ENCODE measurements at regions not wholly inside any gene's neighbourhood (a gene's known extent, or its start where the extent isn't known, plus 50 kb on each side); places are given as distances from the start of the nearest gene placed in this dataset.

- FAIRE-seq = no peak
- H3K36me3 Mint-ChIP-seq (ENCODE audit: low read depth, unreplicated experiment) = no peaks in the 10 kb centered on the region
- H3K27me3 Mint-ChIP-seq (ENCODE audit: low read depth, unreplicated experiment) = peaks cover 44% of the 10 kb centered on the region
- H3K27me3 ChIP-seq (ENCODE audit: insufficient read depth, low read length) = no peaks in the 10 kb centered on the region
- H3K4me2 ChIP-seq (ENCODE audit: low read length) = no peak overlapping the region
- H3K79me2 ChIP-seq (ENCODE audit: insufficient read depth, low read length) = no peaks in the 10 kb centered on the region
- no peak overlapping the region for H3K9ac ChIP-seq (ENCODE audit: low read length)
- no peaks in the 10 kb centered on the region for H3K9me3 Mint-ChIP-seq (ENCODE audit: unreplicated experiment)
- no peaks in the 10 kb centered on the region for H3K36me3 ChIP-seq (ENCODE audit: insufficient read depth, low read length)
- TF ChIP-seq CTCF (IDR thresholded peaks at IDR 0.05; ENCODE audit: insufficient read depth, low read depth, low read length) (no peak), EZH2 (IDR thresholded peaks at IDR 0.05; ENCODE audit: insufficient read depth, low read length) (no peak)
- H4K20me1 ChIP-seq (ENCODE audit: insufficient read depth, low read length) = no peaks in the 10 kb centered on the region
- DNase-seq (ENCODE audit: low read depth) = no peak
- no peaks in the 10 kb centered on the region for H3K9me3 ChIP-seq (ENCODE audit: insufficient read depth, low read depth, low read length)
- no peak overlapping the region for H3K27ac ChIP-seq (ENCODE audit: low read depth, low read length)
- peaks cover 3% of the 10 kb centered on the region for H3K4me1 Mint-ChIP-seq (ENCODE audit: low read depth, unreplicated experiment)
- H3K4me1 ChIP-seq (ENCODE audit: insufficient read depth, low read length) = no peaks in the 10 kb centered on the region
- no peak overlapping the region for H3K4me3 Mint-ChIP-seq (ENCODE audit: unreplicated experiment)
- no peak overlapping the region for H3K4me3 ChIP-seq (ENCODE audit: insufficient read depth, low read depth, low read length)
- H3K27ac Mint-ChIP-seq (ENCODE audit: unreplicated experiment) = no peak overlapping the region
- no peak overlapping the region for H2AFZ ChIP-seq (ENCODE audit: low read depth, low read length)
These were observed 313.9 kb upstream of the B3GAT1 start for GRCh38 chr11:134725716-134726639.

DNA sequence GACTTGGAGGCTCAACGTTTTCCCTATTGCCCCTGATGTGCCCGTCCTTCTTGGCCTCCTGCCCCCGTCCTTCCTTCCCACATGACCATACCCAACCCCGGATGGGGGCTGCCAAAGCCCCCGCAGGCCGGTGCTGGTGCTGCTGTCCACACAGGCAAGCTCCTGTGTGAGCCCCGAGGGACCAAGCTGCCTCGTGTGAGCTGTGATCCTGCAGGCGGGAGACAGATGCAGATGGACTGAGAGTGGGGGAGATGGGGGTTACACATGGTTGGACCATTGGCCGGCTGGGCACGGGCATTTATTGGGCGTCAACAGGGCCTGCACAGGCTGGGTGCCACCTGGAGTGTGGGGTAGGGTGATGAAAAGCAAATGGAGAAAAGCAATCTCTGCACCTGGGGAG is 313.2 kb upstream of the B3GAT1 start:
- H3K9ac ChIP-seq (ENCODE audit: low read length) = no peak overlapping the region
- no peaks in the 10 kb centered on the region for H3K36me3 ChIP-seq (ENCODE audit: insufficient read depth, low read length)
- H2AFZ ChIP-seq (ENCODE audit: low read depth, low read length) = no peak overlapping the region
- DNase-seq (ENCODE audit: low read depth) (no peak), FAIRE-seq (no peak)
- Mint-ChIP-seq H3K4me3 (ENCODE audit: unreplicated experiment) (no peak overlapping the region), H3K36me3 (ENCODE audit: low read depth, unreplicated experiment) (no peaks in the 10 kb centered on the region), H3K27me3 (ENCODE audit: low read depth, unreplicated experiment) (peaks cover 44% of the 10 kb centered on the region), H3K27ac (ENCODE audit: unreplicated experiment) (no peak overlapping the region), H3K9me3 (ENCODE audit: unreplicated experiment) (no peaks in the 10 kb centered on the region), H3K4me1 (ENCODE audit: low read depth, unreplicated experiment) (no peaks in the 10 kb centered on the region)
- H4K20me1 ChIP-seq (ENCODE audit: insufficient read depth, low read length) = no peaks in the 10 kb centered on the region
- H3K27ac ChIP-seq (ENCODE audit: low read depth, low read length) = no peak overlapping the region
- H3K79me2 ChIP-seq (ENCODE audit: insufficient read depth, low read length) = no peaks in the 10 kb centered on the region
- no peak overlapping the region for H3K4me3 ChIP-seq (ENCODE audit: insufficient read depth, low read depth, low read length)
- no peaks in the 10 kb centered on the region for H3K9me3 ChIP-seq (ENCODE audit: insufficient read depth, low read depth, low read length)
- H3K4me2 ChIP-seq (ENCODE audit: low read length) = no peak overlapping the region
- no peaks in the 10 kb centered on the region for H3K4me1 ChIP-seq (ENCODE audit: insufficient read depth, low read length)
- TF ChIP-seq CTCF (IDR thresholded peaks at IDR 0.05; ENCODE audit: insufficient read depth, low read depth, low read length) (no peak), EZH2 (IDR thresholded peaks at IDR 0.05; ENCODE audit: insufficient read depth, low read length) (no peak)
- H3K27me3 ChIP-seq (ENCODE audit: insufficient read depth, low read length) = no peaks in the 10 kb centered on the region

DNA sequence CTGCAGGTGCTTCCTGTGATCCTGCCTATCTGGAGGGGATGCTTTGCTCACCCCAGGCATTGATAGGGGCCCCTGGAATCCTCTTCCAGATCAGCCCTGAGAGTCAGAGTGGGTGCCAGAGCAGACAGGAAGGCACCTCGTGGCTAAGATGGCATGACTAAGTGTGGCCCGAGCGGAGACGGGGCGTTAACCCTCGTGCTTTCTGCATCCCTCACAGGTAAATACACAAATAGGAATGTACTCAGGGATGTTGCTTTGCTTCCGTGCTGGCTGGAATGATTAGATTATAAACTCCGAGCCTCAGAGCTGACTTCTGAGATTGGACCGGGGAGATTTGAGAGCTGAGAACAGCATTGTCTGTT is 312.7 kb upstream of the B3GAT1 start:
- H3K27me3 ChIP-seq (ENCODE audit: insufficient read depth, low read length) = no peaks in the 10 kb centered on the region
- no peaks in the 10 kb centered on the region for H3K9me3 ChIP-seq (ENCODE audit: insufficient read depth, low read depth, low read length)
- H3K79me2 ChIP-seq (ENCODE audit: insufficient read depth, low read length) = no peaks in the 10 kb centered on the region
- no peak overlapping the region for H3K9ac ChIP-seq (ENCODE audit: low read length)
- no peak overlapping the region for H3K4me2 ChIP-seq (ENCODE audit: low read length)
- H3K27ac ChIP-seq (ENCODE audit: low read depth, low read length) = no peak overlapping the region
- H4K20me1 ChIP-seq (ENCODE audit: insufficient read depth, low read length) = no peaks in the 10 kb centered on the region
- H2AFZ ChIP-seq (ENCODE audit: low read depth, low read length) = no peak overlapping the region
- Mint-ChIP-seq H3K27me3 (ENCODE audit: low read depth, unreplicated experiment) (peaks cover 44% of the 10 kb centered on the region), H3K4me1 (ENCODE audit: low read depth, unreplicated experiment) (no peaks in the 10 kb centered on the region), H3K9me3 (ENCODE audit: unreplicated experiment) (no peaks in the 10 kb centered on the region), H3K4me3 (ENCODE audit: unreplicated experiment) (no peak overlapping the region), H3K27ac (ENCODE audit: unreplicated experiment) (no peak overlapping the region), H3K36me3 (ENCODE audit: low read depth, unreplicated experiment) (no peaks in the 10 kb centered on the region)
- TF ChIP-seq EZH2 (IDR thresholded peaks at IDR 0.05; ENCODE audit: insufficient read depth, low read length) (no peak), CTCF (IDR thresholded peaks at IDR 0.05; ENCODE audit: insufficient read depth, low read depth, low read length) (no peak)
- H3K4me3 ChIP-seq (ENCODE audit: insufficient read depth, low read depth, low read length) = no peak overlapping the region
- FAIRE-seq = no peak
- H3K4me1 ChIP-seq (ENCODE audit: insufficient read depth, low read length) = no peaks in the 10 kb centered on the region
- H3K36me3 ChIP-seq (ENCODE audit: insufficient read depth, low read length) = no peaks in the 10 kb centered on the region
- no peak for DNase-seq (ENCODE audit: low read depth)

All from astrocyte (in vitro differentiated cells and primary cell).